ENCODE measurements at regions not wholly inside any gene's neighbourhood (a gene's known extent, or its start where the extent isn't known, plus 50 kb on each side); places are given as distances from the start of the nearest gene placed in this dataset.

DNA sequence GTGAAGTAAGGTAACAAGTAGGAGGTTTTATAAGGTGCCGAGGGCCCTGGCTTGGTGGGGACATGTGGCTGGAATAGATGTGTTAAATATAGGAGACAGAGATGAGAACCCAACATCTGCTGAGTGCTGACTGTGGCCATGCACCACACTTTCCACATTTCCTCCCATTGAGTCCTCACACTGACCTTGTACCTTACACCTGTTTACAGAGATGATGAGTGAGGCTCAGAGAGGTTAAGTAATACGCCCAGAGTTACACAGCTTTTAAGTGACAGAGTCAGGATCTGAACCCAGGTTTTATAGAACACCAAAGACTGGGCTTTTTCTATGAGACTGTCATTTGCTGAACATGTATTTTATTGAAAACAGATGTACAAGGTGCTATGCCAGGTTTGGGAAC, 70.8 kb upstream of the LTA4H start:
- H3K27ac ChIP-seq (ENCODE audit: low read depth, low read length): no peak overlapping the region
- H3K79me1 ChIP-seq (ENCODE audit: low read depth, low read length): no peaks in the 10 kb centered on the region
- no peaks in the 10 kb centered on the region for H4K20me1 ChIP-seq (replicated peaks in 1 of 2; ENCODE audit: control insufficient read depth in 1 of 2, insufficient read depth in 2 of 2, low read length in 2 of 2)
- no peak overlapping the region for H4K8ac ChIP-seq (ENCODE audit: extremely low read depth, insufficient read depth, low read length)
- no peak overlapping the region for H2BK5ac ChIP-seq (ENCODE audit: low read depth, low read length)
- POLR2A ChIA-PET (ENCODE audit: partially characterized antibody): interaction anchor here (0.7 kb wide), 1 partner anchor 11 kb away, joined by 3 read pairs; no protein-coding TSS in a partner anchor
- no peak overlapping the region for H3K56ac ChIP-seq (replicated peaks; ENCODE audit: insufficient read length, low read depth, low read length)
- no peak overlapping the region for H2BK15ac ChIP-seq (ENCODE audit: low read length)
- no peak overlapping the region for H3K4me2 ChIP-seq (ENCODE audit: insufficient read depth in 1 of 2, low read depth in 2 of 2, low read length in 2 of 2)
- no peak overlapping the region for H2BK12ac ChIP-seq (ENCODE audit: low read depth, low read length)
- no peak overlapping the region for H2BK20ac ChIP-seq (ENCODE audit: low read length)
- no peak overlapping the region for H2BK120ac ChIP-seq (replicated peaks; ENCODE audit: low read depth, low read length)
- no peak overlapping the region for H3K9ac ChIP-seq (replicated peaks in 1 of 4; ENCODE audit: extremely low read depth in 1 of 4, low read depth in 3 of 4, low read length in 3 of 4)
- H3K9me3 ChIP-seq (ENCODE audit: insufficient read depth in 2 of 2, low read depth in 1 of 2, low read length in 1 of 2): peaks cover 0 to 3% of the 10 kb centered on the region in 2 experiments; a peak in 1 of 4 replicates
- no peak overlapping the region for H3K18ac ChIP-seq (ENCODE audit: extremely low read depth, low read length)
- H3K14ac ChIP-seq (ENCODE audit: insufficient read length): no peak overlapping the region
- H4K5ac ChIP-seq (ENCODE audit: insufficient read length, low read depth, low read length): no peak overlapping the region
- CTCF ChIA-PET (ENCODE audit: partially characterized antibody): interaction anchor here (0.6 to 1.3 kb wide), 6 partner anchors 9 to 193 kb away, joined by 3 to 5 read pairs (median 3); no protein-coding TSS in a partner anchor
- no peak overlapping the region for H4K91ac ChIP-seq (replicated peaks; ENCODE audit: insufficient read length, low read length)
- H3K23ac ChIP-seq (ENCODE audit: insufficient read length): no peak overlapping the region
- H3K36me3 ChIP-seq (ENCODE audit: control insufficient read depth in 2 of 4, insufficient read depth in 4 of 4, low read length in 3 of 4): no peaks in the 10 kb centered on the region
- H3K79me2 ChIP-seq (ENCODE audit: control insufficient read depth in 1 of 2, insufficient read depth in 2 of 2, low read length in 2 of 2): no peaks in the 10 kb centered on the region
- no peak for FAIRE-seq
- H2AFZ ChIP-seq (ENCODE audit: low read length): no peak overlapping the region
- H2AK5ac ChIP-seq (ENCODE audit: low read depth, low read length): no peak overlapping the region
- no peaks in the 10 kb centered on the region for H3K4me1 ChIP-seq (replicated peaks in 1 of 4; ENCODE audit: control insufficient read depth in 3 of 4, insufficient read depth in 4 of 4, low read length in 3 of 4)
- no peak overlapping the region for H3K4me3 ChIP-seq (ENCODE audit: extremely low read depth in 1 of 4, insufficient read depth in 2 of 4, low read depth in 3 of 4, low read length in 4 of 4)
- 92% methylated on average over 2 of the region's 2 CpGs; no CpG with 5 or more reads in 1 of the 2 experiments for WGBS, 2 experiments (ENCODE audit: extremely low coverage in 1 of 2, insufficient coverage in 1 of 2, insufficient read length in 1 of 2, insufficient replicate concordance in 2 of 2, low coverage in 1 of 2, low lambda C conversion rate in 2 of 2, missing lambda C conversion rate in 1 of 2)
- H3K4ac ChIP-seq (replicated peaks; ENCODE audit: insufficient read length, low read depth, low read length): no peak overlapping the region
- no peak for DNase-seq (ENCODE audit: low read depth in 1 of 2, low spot score in 2 of 2)
- no peaks in the 10 kb centered on the region for H3K23me2 ChIP-seq (ENCODE audit: low read depth, low read length)
- no peaks in the 10 kb centered on the region for H3K27me3 ChIP-seq (replicated peaks in 1 of 4; ENCODE audit: control insufficient read depth in 3 of 4, extremely low read depth in 1 of 4, insufficient read depth in 3 of 4, low read length in 3 of 4)
- no peak for TF ChIP-seq ASH2L (IDR thresholded peaks at IDR 0.05; ENCODE audit: low read length)
- TF ChIP-seq CHD2 (IDR thresholded peaks at IDR 0.05; ENCODE audit: low read length): no peak
